COLO829 (cell line): ENCODE measurements at regions not wholly inside any gene's neighbourhood (a gene's known extent, or its start where the extent isn't known, plus 50 kb on each side); places are given as distances from the start of the nearest gene placed in this dataset.

Experiments used
- DNase-seq: peaks from one replicate; pipeline ENCODE4 v3.0.0; 2012; ENCODE audit warnings: low spot score

GRCh38 chr18:73852789-73853549, 294.7 kb downstream of the FBXO15 start:
- no peak for DNase-seq

DNA sequence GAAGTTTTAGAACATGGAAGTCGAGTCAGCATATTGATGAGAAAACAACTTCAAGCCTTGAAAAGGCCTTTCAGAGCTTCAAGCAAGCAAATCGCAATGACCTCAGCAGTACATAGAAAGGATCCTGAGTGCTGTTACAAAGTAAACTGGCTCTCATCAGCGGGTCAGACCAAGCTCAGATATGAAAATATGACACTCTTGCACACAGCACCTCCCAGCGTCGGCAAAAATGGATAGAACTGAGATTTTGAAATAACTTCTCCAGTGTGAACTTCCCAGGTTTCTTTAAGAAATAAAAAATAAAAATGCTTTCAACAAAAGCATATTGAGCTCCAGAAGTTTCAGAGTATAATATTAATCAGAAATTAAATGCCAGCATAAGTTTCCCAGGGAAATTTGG, 296.9 kb downstream of the FBXO15 start:
- no peak for DNase-seq

GRCh38 chr18:73848656-73849055, 299.0 kb downstream of the FBXO15 start:
- DNase-seq = peak; percentile 10

DNA sequence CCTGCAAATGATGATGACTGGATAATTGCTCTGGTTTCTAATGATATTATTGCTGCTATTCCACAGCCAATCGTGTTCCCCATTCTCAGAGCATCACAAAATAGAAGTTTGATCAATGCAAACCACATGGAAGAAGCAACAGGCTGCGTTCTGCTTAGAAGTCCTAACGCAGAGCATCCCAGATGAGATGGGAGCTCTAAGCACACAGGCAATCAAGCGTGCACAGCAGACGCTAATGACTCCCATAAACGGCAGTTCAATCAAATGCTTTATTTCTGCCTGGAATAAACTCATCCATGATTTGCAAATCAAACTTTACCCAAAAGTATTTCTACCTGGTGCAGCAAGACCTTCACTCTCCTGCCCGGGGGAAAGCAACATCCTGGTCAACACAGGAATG, 304.2 kb downstream of the FBXO15 start:
- no peak for DNase-seq

DNA sequence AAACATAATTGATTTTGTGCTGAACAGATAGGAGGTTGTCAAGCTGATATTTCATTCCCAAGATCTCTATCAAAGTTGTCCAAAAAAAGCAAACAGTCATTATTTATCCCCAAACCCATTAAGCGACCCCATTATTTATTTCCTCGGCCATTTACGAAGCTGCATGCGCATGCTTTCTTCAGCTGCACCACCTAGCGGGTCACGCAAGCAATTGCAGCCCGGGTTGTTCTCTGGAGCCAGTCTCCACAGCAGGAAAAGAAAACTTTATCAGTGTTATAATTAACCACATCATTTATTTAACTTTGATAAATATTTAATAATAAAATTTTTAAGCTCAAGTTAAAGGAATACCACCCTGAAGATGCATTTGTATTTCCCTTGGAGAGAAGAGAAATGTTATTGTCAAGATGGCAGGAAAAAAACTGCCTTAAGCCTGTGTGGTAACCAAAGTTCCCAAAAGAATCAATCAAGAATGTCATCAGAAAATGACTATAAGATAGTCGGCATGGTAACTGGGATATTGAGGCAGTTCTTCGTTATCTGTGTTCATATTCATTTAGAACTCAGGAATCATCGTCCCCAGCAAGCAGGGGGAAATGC, 304.7 kb downstream of the FBXO15 start:
- DNase-seq = no peak

DNA sequence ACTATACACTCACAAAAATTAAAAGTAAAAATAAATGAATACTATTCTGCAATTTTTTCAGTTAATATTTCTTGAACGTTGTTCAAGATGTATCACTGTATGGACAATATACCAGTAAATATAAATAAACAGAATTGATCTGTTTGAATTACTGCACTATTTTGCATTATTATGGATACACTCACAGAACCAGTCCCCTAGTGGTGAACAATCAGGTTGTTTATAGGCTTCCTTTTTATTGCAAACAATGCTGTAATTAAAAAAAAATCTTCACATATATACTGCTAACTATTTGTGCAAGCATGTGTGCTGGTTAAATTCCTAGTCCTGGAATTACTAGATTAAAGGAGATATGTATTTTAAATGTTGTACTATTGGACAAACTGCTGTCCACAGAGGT, 306.0 kb downstream of the FBXO15 start:
- no peak for DNase-seq

DNA sequence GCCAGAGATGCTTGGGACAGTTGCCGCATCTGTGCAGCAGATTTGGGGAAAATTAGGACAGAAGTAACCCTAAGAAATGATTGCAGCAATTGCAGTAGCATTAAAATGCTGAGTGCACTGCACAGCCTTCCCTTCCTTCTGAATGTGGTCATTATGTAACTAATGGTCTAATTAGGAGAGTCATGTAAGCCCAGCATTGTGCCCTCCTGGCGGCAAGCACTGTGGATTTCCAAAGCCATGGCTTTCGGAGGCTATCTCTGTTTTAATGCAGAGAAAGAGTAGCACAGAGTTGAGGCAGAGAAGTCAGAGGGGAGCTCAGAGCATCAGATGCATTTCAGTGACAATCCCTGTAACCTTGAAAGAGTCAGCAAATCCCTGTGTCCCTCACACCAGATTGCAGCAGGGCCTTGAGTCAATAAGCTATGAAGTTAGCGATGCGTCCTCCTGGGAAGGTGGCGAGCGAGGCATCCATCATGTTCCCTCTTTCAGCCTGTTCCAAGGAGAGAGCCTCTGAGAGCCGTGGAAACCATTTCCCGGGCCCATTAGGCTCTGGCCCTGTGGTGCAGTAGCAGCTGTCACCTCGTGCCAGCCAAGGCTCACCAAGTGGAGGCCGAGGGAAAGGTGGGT, 307.2 kb downstream of the FBXO15 start:
- no peak for DNase-seq

DNA sequence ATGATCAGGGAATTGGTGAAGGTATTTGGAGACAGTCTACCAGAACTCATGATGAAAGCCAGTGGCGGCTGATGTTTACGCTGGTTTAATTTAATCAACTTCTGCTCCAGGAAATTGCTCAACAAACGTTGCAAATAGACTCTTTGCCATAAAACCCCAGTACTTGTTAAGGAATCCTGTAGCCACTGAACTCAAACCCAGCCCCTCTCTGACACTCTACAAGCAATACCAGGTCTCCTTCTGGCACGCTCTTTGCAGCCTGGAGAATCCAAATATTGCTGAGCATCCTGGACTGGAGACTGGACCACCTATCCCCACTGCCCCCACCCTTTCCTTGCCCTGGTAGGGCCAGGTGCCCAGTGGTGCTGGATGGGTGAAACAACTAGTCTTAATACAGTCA, 308.2 kb downstream of the FBXO15 start:
- no peak for DNase-seq

DNA sequence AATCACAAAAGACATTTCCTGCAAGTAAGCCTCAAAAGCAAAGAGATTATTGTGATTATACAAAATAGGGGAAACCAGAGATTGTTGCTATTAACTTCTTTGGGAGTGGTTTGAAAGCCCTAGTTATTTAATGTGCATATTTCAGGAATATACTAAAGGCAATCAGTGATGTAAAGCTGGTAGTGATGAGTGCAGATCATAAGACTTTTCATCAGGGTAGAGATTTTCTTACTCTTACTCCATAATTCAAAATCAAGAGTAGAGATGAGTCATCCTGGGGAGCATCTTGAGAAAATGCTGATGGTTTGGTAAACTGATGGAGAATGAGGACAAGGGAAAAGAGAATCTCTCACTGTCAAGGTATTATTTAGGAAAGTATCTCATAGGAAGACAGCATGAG, 309.5 kb downstream of the FBXO15 start:
- no peak for DNase-seq

- DNase-seq = peak; percentile 54
Measured at GRCh38 chr18:73835656-73836364, 311.8 kb downstream of the FBXO15 start.

DNA sequence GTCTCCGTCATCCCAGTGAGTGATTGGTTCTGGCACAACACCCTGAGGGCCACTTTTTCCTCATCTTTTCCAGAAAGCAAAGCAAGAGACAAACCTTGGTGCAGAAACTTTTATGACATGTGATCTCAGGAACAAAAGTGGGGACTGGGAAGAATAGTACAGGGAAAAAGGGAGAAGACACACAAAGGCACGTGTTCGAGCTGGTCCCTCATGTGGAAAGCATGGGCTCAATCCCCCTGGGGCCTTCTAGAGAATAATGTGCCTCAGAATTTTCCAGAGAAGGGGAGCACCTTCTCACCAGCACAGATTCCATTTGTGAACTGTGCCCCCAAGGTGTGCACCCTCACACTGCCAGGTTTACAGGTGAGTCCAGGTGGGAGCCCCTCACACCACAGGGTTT, 312.6 kb downstream of the FBXO15 start:
- DNase-seq = no peak

DNA sequence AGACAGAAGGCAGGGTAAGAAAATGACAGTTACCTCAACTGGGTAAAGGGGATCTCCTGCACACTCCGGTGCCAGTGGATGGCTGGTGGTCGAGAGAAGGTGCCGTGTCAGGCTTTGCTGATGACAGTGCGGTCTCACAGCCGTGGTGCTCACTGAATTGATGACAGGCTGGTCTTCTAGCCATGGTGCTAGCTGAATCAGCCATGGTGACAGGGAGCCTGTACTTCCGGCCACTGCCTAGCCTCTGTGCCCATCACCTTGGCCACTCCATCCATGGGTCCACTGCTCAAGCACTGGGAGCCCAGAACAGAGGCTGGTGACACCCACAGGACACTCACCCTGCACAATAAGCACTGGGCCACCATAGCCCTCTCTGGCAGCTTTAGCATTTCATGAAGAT, 315.9 kb downstream of the FBXO15 start:
- no peak for DNase-seq

- no peak for DNase-seq
Measured at GRCh38 chr18:73829146-73829545, 318.5 kb downstream of the FBXO15 start.

- DNase-seq = no peak
Measured at GRCh38 chr18:73827801-73828200, 319.8 kb downstream of the FBXO15 start.

- no peak for DNase-seq
Measured at GRCh38 chr18:73826098-73826497, 321.5 kb downstream of the FBXO15 start.

DNA sequence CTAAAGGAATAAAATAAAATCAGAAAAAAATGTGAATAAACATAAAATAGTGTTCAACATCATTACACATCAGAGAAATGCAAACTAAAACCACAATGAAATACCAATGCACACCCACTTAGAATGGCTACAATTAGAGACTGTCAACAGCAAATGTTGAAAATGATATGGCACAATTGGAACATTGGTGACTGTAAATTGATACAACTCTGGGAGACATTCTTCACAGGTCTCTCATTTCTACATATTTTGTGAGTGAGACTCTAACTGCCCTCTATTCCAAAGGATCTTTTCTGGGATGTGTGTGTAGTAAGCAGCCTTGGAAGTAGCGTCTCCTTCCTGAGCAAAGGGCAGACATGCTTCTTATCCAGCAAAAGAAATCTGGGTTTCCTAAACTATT, 323.0 kb downstream of the FBXO15 start:
- no peak for DNase-seq

GRCh38 chr18:73812423-73812822, 335.2 kb downstream of the FBXO15 start:
- DNase-seq = no peak

GRCh38 chr18:73807551-73808192, 340.0 kb downstream of the FBXO15 start:
- no peak for DNase-seq

- no peak for DNase-seq
Measured at GRCh38 chr18:73805991-73806390, 341.6 kb downstream of the FBXO15 start.

DNA sequence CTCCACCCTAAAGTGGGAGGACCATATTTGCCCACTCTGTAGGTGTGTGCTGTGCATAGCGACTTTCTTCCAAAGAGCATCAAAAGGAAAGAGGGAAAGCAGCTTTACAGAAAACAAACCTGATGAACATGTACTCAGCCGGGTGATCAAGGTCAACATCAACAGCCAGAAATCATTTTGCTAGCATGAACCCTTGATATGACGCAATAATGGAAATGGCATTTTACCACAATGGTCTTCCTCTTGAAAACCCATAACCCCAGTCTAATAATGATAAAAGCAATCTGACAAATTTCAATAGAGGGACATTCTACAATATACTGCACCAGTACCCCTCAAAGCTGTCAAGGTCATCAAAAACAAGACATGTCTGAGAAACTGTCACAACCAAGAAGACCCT, 350.2 kb downstream of the FBXO15 start:
- DNase-seq = no peak

DNA sequence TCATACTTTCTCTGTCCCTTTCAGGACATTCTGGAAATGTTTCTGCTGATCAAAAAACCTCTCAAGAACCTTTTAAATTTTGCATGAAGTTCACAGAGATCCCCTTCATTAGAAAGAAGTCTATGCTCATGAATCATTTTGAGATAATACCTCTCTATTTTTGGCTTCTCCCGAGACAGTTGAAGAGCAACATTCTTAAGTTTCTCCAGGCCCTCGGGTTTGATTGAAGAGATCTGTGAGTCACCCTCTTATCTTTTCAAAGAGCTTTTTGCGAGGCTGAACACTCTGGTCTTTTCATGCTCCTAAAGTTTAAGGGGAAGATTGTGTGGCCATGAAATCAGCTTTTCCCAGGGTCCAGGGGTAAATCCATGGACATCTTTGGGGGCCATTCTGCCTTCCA, 354.2 kb downstream of the FBXO15 start:
- DNase-seq = peak; percentile 74

GRCh38 chr18:73791081-73791480, 356.6 kb downstream of the FBXO15 start:
- DNase-seq = no peak
